ENCODE measurements at regions not wholly inside any gene's neighbourhood (a gene's known extent, or its start where the extent isn't known, plus 50 kb on each side); places are given as distances from the start of the nearest gene placed in this dataset.

GRCh38 chr2:41460661-41461060, 587.2 kb upstream of the PKDCC start:
- ChIA-PET CTCF (no interaction called here), POLR2A (ENCODE audit: low non-redundant PET) (no interaction called here)
- intact Hi-C loops (cut with micrococcal nuclease; ENCODE audit: unreplicated experiment): no loop called here
- Histone ChIP-seq H3K27me3 (replicated peaks; ENCODE audit: insufficient read depth, low read depth, low read length, poor library complexity) (no peaks in the 10 kb centered on the region), H3K36me3 (ENCODE audit: insufficient read depth, low read length, poor library complexity, severe bottlenecking) (no peaks in the 10 kb centered on the region), H3K4me1 (ENCODE audit: insufficient read depth, low read length, poor library complexity, severe bottlenecking) (no peaks in the 10 kb centered on the region), H3K4me3 (ENCODE audit: low read depth, low read length, poor library complexity, severe bottlenecking) (no peak overlapping the region), H3K9me3 (ENCODE audit: low read depth, low read length, poor library complexity, severe bottlenecking) (no peaks in the 10 kb centered on the region), H3K27ac (ENCODE audit: low read depth, low read length, poor library complexity, severe bottlenecking) (no peak overlapping the region)
- DNase-seq (ENCODE audit: low spot score): no peak
- TF ChIP-seq EZH2 (IDR thresholded peaks at IDR 0.05; ENCODE audit: borderline replicate concordance, low read depth, low read length, poor library complexity, severe bottlenecking): no peak
- BruUV-seq (replicated peaks): no TSS peak

GRCh38 chr2:41464395-41464794, 583.4 kb upstream of the PKDCC start:
- POLR2A ChIA-PET (ENCODE audit: low non-redundant PET): no interaction called here
- H3K27me3 ChIP-seq (replicated peaks; ENCODE audit: insufficient read depth, low read depth, low read length, poor library complexity): no peaks in the 10 kb centered on the region
- H3K36me3 ChIP-seq (ENCODE audit: insufficient read depth, low read length, poor library complexity, severe bottlenecking): no peaks in the 10 kb centered on the region
- intact Hi-C loops (cut with micrococcal nuclease; ENCODE audit: unreplicated experiment): no loop called here
- no peaks in the 10 kb centered on the region for H3K4me1 ChIP-seq (ENCODE audit: insufficient read depth, low read length, poor library complexity, severe bottlenecking)
- no peak for DNase-seq (ENCODE audit: low spot score)
- CTCF ChIA-PET: no interaction called here
- H3K9me3 ChIP-seq (ENCODE audit: low read depth, low read length, poor library complexity, severe bottlenecking): no peaks in the 10 kb centered on the region
- H3K27ac ChIP-seq (ENCODE audit: low read depth, low read length, poor library complexity, severe bottlenecking): no peak overlapping the region
- BruUV-seq (replicated peaks): no TSS peak
- H3K4me3 ChIP-seq (ENCODE audit: low read depth, low read length, poor library complexity, severe bottlenecking): no peak overlapping the region
- TF ChIP-seq EZH2 (IDR thresholded peaks at IDR 0.05; ENCODE audit: borderline replicate concordance, low read depth, low read length, poor library complexity, severe bottlenecking): no peak
- TF ChIP-seq, protein P1, sequence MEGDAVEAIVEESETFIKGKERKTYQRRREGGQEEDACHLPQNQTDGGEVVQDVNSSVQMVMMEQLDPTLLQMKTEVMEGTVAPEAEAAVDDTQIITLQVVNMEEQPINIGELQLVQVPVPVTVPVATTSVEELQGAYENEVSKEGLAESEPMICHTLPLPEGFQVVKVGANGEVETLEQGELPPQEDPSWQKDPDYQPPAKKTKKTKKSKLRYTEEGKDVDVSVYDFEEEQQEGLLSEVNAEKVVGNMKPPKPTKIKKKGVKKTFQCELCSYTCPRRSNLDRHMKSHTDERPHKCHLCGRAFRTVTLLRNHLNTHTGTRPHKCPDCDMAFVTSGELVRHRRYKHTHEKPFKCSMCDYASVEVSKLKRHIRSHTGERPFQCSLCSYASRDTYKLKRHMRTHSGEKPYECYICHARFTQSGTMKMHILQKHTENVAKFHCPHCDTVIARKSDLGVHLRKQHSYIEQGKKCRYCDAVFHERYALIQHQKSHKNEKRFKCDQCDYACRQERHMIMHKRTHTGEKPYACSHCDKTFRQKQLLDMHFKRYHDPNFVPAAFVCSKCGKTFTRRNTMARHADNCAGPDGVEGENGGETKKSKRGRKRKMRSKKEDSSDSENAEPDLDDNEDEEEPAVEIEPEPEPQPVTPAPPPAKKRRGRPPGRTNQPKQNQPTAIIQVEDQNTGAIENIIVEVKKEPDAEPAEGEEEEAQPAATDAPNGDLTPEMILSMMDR (conservative IDR thresholded peaks at IDR 0.05; ENCODE audit: low read depth, low read length): no peak

- Histone ChIP-seq H3K9me3 (ENCODE audit: low read depth, low read length, poor library complexity, severe bottlenecking) (no peaks in the 10 kb centered on the region), H3K4me3 (ENCODE audit: low read depth, low read length, poor library complexity, severe bottlenecking) (no peak overlapping the region), H3K36me3 (ENCODE audit: insufficient read depth, low read length, poor library complexity, severe bottlenecking) (no peaks in the 10 kb centered on the region), H3K4me1 (ENCODE audit: insufficient read depth, low read length, poor library complexity, severe bottlenecking) (no peaks in the 10 kb centered on the region), H3K27ac (ENCODE audit: low read depth, low read length, poor library complexity, severe bottlenecking) (no peak overlapping the region), H3K27me3 (replicated peaks; ENCODE audit: insufficient read depth, low read depth, low read length, poor library complexity) (no peaks in the 10 kb centered on the region)
- no peak for TF ChIP-seq EZH2 (IDR thresholded peaks at IDR 0.05; ENCODE audit: borderline replicate concordance, low read depth, low read length, poor library complexity, severe bottlenecking)
- TF ChIP-seq, protein P1 (conservative IDR thresholded peaks at IDR 0.05; ENCODE audit: low read depth, low read length): no peak
- no TSS peak for BruUV-seq (replicated peaks)
- intact Hi-C loops (cut with micrococcal nuclease; ENCODE audit: unreplicated experiment): no loop called here
- CTCF ChIA-PET: interaction anchor here (0.6 kb wide), 1 partner anchor 223 kb away, joined by 3 read pairs; no protein-coding TSS in a partner anchor
- DNase-seq (ENCODE audit: low spot score): no peak
- POLR2A ChIA-PET (ENCODE audit: low non-redundant PET): no interaction called here
Observed at GRCh38 chr2:41475959-41476358, 571.9 kb upstream of the PKDCC start.

DNA sequence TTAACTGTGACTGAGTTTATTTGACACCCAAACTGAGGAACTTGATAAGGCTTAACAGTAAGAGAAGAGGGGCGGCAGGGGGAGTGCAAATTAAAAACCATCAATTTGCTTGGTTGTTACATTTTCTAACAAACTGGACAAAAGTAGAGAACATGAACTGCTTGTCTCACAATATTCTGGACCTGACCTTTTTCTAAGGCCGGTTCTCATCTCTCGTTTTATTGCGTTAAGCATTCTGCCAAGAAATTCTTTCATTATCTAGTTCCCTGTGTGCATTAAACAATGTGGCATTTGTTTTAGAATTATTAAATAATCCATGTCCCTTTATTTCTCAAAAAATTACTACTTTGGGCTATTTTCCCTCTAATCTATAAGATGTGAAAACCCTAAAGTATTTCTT, 565.2 kb upstream of the PKDCC start:
- POLR2A ChIA-PET (ENCODE audit: low non-redundant PET): no interaction called here
- BruUV-seq (replicated peaks): no TSS peak
- intact Hi-C loops (cut with micrococcal nuclease; ENCODE audit: unreplicated experiment): no loop called here
- Histone ChIP-seq H3K36me3 (ENCODE audit: insufficient read depth, low read length, poor library complexity, severe bottlenecking) (no peaks in the 10 kb centered on the region), H3K27ac (ENCODE audit: low read depth, low read length, poor library complexity, severe bottlenecking) (no peak overlapping the region), H3K27me3 (replicated peaks; ENCODE audit: insufficient read depth, low read depth, low read length, poor library complexity) (no peaks in the 10 kb centered on the region), H3K4me3 (ENCODE audit: low read depth, low read length, poor library complexity, severe bottlenecking) (no peak overlapping the region), H3K9me3 (ENCODE audit: low read depth, low read length, poor library complexity, severe bottlenecking) (no peaks in the 10 kb centered on the region), H3K4me1 (ENCODE audit: insufficient read depth, low read length, poor library complexity, severe bottlenecking) (no peaks in the 10 kb centered on the region)
- CTCF ChIA-PET: no interaction called here
- no peak for TF ChIP-seq EZH2 (IDR thresholded peaks at IDR 0.05; ENCODE audit: borderline replicate concordance, low read depth, low read length, poor library complexity, severe bottlenecking)
- TF ChIP-seq, protein P1 (conservative IDR thresholded peaks at IDR 0.05; ENCODE audit: low read depth, low read length): no peak
- DNase-seq (ENCODE audit: low spot score): no peak

Measured in A673 (cell line).